DND-41 (cell line): ENCODE measurements at regions not wholly inside any gene's neighbourhood (a gene's known extent, or its start where the extent isn't known, plus 50 kb on each side); places are given as distances from the start of the nearest gene placed in this dataset.

Experiments used
- EZH2 ChIP-seq: IDR thresholded peaks from 3 replicates; pipeline ENCODE4 v1.6.1; 2012; ENCODE audit warnings: borderline replicate concordance, low read depth, mild to moderate bottlenecking, moderate library complexity, low read length, inconsistent platforms; ENCODE audit not compliant: severe bottlenecking
- TF ChIP-seq, protein P1 (sequence below): IDR thresholded peaks from 2 replicates; pipeline ENCODE4 v1.5.1; 2012; ENCODE audit warnings: borderline replicate concordance, low read length, moderate library complexity, mild to moderate bottlenecking; ENCODE audit not compliant: poor library complexity, severe bottlenecking; ENCODE audit errors: extremely low read depth

DNA sequence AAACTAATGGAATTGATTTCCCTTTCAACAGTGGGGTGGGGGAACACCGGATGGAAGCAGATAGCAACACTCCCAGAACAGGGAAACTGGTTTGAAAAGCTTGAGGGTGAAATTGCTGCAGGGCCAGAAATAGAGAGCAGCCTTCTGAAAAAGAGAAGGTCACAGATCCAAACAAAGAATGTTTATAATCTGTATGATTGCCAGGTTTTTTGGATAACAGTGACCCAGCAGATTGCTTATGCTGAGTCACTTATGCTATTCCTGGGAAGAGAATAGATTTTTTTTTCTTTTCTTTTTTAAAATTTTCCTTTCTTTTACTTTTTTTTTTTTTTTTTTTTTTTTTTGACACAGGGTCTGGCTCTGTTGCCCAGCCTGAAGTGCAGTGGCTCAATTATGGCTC lies 641.3 kb downstream of the KCNJ2 start:
- no peak for TF ChIP-seq EZH2
- TF ChIP-seq, protein P1, sequence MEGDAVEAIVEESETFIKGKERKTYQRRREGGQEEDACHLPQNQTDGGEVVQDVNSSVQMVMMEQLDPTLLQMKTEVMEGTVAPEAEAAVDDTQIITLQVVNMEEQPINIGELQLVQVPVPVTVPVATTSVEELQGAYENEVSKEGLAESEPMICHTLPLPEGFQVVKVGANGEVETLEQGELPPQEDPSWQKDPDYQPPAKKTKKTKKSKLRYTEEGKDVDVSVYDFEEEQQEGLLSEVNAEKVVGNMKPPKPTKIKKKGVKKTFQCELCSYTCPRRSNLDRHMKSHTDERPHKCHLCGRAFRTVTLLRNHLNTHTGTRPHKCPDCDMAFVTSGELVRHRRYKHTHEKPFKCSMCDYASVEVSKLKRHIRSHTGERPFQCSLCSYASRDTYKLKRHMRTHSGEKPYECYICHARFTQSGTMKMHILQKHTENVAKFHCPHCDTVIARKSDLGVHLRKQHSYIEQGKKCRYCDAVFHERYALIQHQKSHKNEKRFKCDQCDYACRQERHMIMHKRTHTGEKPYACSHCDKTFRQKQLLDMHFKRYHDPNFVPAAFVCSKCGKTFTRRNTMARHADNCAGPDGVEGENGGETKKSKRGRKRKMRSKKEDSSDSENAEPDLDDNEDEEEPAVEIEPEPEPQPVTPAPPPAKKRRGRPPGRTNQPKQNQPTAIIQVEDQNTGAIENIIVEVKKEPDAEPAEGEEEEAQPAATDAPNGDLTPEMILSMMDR, result no peak
